HK-2 (cell line): ENCODE measurements at regions not wholly inside any gene's neighbourhood (a gene's known extent, or its start where the extent isn't known, plus 50 kb on each side); places are given as distances from the start of the nearest gene placed in this dataset.
"Not testable (repeated sequence)": the region's sequence is repeated elsewhere in the genome, so short reads cannot be mapped to it uniquely, and the experiment has no call there.

Experiments
- DNase-seq: peaks from one replicate; pipeline ENCODE4 v3.0.0-alpha.2; 2018; ENCODE audit not compliant: unreplicated experiment

DNA sequence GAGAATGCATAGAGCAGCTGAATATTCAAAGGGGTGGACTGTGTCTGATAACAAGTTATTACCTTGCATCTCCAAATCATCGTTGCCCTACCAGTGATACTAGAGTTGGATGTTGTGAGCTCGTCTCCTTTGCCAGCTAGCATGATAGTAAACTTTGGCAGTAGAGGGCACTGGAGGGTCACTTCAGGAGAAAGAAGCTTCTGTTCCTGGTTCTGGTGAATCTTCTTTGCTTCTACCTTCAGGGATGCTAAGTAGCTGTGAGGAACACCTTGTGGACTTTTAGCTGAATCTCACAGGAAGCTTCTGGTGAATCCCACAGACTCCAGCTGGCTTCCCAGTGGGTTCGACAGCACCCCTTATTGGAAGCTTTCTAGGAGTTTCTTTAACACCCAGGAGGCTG is 626.6 kb upstream of the SGCD start:
- no peak for DNase-seq

DNA sequence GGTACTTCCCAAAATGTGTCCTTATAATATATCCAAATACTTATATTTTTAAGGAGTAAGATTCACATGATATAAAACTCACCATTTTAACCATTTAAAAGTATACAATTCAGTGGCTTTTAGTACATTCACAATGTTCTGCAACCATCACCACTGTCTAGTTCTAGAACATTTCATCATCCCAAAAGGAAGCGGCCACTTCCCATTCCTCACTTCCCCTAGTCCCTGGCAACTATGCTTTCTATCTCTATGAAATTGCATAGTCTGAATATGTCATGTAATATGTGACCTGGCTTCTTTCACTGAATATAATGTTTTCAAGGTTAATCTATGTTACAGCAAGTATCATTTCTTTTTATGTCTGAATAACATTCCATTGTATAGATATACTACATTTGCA is 615.1 kb upstream of the SGCD start:
- no peak for DNase-seq

DNA sequence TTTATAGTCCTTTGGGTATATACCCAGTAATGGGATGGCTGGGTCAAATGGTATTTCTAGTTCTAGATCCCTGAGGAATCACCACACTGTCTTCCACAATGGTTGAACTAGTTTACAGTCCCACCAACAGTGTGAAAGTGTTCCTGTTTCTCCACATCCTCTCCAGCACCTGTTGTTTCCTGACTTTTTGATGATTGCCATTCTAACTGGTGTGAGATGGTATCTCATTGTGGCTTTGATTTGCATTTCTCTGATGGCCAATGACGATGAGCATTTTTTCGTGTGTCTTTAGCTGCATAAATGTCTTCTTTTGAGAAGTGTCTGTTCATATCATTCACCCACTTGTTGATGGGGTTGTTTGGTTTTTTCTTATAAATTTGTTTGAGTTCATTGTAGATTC is 612.5 kb upstream of the SGCD start:
- DNase-seq: not testable (repeated sequence)

DNA sequence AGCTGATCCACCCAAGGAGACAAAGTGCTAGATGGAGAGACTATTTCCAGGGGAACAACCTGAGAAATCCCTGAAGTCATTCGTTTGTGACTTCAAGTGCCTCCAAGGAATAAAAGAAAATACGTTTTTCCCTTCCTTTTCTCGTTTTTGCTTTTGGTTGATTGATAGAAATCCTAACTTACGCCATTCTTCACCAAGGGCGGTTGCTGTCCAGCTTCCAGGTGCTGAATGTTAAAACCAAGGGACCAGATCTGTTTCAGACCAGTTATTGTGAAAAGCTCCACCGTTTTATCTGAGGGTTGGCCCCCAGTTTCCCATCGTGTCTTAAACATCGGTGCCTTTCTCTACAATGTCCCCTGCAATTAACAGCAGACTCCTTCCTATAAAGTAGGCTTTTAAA is 600.7 kb upstream of the SGCD start:
- no peak for DNase-seq

DNA sequence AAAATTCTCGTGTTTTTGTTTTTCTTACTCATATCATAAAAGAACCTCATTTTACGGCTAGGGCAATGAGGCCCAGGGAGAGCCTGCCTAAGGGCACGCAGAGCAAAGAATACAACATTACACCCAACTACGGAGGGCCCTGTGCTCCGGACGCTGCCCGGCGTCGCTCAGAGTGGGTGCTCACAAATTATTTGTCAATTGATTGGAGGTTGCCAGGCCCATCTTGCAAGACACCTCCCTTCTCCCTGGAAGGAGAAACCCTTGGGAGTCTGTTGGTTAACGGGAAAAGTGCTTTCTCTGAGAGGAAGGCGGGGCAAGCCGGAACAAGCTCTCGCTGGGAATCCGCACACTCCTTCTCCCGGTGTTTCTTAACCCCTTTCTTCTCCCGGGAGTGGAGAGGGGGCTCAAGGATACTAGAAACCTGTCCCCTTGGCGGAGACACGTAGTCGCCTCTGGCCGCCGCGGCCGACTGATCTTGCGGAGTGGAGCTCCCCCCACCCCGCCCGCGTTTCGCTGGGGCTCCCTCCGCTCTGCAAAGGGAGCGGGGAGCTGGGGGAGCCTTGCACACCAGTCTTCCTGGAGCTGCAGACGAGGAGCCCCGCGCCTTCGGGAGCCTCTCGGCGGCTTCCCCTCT is 599.3 kb upstream of the SGCD start:
- no peak for DNase-seq

DNA sequence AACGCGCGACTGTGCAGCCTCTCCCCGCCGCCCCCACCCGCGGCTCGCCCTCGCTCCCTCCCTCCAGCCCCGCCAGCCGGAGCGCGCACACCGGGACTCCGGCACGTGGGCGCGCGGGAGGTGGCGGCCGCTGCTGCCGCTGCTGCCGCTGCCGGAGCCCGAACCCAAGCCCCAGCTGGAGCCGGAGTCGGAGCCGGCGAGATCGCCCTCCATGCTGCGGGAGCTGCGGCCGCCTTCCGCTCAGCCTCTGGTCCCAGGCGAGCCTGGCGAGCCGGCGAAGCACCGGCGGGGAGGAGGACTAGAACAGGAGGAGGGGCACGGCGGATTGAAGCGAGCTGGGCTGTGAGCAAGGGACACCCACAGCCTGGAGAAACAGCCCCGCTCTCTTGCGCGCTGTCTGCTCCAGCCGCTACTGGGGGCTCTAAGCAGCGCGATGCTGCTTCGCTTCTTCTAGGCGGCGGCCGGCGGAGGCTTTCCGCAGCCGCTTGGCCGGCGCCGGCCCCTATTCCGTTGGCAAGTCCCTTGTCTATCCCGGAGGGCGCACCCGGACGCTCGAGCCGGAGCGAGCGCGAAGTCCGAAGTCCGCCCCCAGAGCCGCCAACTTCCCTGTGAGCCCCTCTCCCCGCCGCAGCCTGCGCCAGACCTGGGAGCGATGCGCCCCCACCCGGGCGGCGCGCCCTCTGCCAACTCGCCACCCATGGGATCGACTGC is 598.7 kb upstream of the SGCD start:
- DNase-seq: no peak

DNA sequence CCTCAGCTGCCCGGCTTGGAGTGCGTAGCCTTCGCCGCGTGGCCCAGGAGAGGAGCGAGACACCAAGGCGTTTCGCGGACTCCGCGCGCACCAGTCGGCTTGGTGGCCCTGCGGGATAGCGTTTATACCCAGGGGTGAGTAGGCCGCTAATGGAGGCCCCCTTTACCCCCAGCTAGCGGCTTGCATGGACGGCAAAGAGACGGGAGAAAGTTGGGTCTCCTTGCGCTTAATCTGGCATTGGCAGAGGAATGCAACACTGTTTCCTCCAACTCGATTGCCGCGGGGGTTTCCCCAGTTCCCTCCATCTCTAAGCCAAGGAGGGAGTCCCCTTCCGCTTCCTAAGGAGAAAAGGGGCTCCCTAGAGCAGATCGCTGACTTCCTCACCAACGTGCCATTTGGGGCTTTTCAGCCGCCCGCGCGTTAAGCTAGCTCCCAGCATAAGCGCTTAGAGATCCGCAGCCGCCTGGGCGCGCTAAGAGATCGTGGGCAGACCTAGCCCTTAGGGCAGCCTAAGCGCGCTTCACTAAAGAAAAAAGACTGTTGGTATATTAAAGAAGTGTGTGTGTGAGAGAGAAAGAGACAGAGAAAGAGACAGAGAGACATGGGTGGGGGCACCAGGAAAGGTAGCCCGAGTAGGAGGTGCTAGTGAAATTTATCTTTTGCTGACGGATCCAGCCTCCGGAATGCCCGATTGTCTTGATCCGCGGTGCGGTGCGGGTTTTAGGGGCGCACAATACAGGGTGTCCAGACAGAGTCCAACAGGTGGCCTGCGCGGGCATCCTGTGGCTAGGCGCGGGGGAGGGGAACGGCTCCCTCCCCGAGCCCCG is 597.9 kb upstream of the SGCD start:
- DNase-seq: no peak

DNA sequence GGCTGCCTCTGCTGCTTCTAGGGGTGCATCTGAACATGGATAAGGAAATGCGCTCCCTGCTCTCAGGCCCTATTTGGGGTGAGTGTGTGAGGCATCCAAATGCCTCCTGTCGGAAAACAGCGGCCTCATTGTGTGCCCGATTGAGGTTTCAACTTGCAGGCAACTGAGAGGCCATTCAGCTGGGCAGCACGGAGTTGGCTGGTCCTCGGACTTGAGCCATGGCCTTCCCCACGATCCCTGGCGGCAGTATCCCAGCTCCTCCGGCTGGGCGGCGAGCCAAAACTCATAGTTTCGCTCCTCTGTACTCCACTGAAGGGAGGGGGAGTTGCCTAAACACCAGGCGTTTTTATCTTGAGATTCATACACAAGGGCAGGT is 597.3 kb upstream of the SGCD start:
- DNase-seq: no peak

DNA sequence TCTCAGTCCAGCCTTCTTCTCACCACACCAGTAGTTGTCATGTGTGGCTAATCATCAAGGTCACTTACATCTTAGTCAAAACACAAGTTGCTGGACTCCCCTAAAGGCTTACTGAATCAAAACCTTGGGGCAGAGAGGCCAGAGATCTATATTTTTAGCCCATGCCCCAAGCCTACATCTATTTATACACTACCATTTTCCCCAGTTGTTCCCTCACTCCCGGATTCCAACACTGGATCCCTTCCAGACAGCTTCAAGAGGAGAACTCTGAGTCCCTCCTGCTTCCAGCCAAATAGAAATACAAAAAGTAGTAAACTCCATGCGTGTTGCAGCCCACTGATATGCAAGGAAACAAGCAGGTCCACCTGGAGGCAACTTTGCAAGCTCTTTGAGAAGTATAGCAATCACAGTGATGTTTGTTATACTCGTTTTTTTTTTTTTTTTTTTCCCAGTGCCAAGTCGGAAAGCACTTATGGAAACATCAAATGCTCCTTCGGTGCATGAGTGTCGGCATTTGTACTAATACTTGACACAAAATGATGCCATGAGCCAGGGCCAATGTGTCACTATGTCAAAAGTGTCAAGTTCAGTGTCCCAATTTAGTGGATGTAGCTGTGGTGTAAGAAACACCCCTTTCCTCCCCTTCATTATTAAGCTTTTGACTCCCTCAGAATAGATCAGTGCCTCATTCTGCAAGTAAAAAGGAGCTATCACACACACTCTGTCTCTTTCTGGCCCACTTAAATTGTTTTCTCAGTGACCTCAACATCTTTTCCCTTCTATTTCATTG is 594.2 kb upstream of the SGCD start:
- no peak for DNase-seq

DNA sequence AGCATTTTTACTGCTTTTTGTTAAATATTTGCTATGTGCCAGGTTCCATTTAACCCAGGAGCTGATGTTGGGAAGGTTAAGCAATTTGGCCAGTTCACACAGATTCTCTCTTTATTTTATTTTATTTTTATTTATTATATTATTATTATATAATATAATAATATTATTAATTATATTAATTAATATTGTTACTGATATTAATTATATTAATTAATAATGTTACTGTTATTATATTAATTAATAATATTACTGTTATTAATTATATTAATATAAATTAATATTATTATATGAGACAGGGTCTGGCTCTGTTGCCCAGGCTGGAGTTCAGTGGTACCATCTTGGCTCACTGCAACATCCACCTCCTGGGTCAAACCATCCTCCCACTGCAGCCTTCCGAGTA is 593.0 kb upstream of the SGCD start:
- no peak for DNase-seq

DNA sequence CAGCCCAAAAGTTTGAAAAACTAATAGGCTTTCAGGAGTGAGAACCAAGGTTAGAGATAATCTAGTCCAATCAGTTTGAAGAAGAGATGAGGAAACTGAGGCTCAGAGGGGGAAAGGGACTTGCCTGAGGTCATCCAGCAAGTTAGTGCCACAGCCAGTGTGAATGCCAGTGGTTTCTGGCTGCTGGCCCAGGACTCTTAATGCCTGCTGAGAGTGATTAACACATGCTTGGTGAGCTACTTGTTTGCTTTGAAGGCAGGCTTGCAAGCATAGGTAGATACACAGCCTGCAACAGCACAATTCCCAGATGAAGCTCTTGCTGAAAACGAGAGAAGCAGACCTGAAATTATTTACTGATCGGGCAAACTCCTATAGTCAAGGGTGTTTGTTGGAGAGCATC is 591.6 kb upstream of the SGCD start:
- DNase-seq: no peak

DNA sequence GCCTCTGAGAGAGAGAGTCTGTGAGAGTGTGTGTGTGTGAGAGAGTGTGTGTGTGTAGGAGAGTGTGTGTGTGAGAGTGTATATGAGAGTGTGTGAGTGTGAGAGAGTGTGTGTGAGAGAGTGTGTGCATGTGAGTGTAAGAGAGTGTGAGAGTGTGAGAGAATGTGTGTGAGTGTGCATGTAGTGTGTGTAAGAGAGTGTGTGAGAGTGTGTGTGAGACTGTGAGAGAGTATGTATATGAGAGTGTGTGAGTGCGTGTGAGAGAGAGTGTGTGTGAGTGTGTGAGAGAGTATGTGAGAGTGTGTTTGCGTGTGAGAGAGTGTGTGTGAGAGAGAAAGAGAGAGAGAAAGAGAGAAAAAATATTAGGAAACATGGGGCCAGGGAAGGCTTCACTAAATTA is 588.3 kb upstream of the SGCD start:
- no peak for DNase-seq

DNA sequence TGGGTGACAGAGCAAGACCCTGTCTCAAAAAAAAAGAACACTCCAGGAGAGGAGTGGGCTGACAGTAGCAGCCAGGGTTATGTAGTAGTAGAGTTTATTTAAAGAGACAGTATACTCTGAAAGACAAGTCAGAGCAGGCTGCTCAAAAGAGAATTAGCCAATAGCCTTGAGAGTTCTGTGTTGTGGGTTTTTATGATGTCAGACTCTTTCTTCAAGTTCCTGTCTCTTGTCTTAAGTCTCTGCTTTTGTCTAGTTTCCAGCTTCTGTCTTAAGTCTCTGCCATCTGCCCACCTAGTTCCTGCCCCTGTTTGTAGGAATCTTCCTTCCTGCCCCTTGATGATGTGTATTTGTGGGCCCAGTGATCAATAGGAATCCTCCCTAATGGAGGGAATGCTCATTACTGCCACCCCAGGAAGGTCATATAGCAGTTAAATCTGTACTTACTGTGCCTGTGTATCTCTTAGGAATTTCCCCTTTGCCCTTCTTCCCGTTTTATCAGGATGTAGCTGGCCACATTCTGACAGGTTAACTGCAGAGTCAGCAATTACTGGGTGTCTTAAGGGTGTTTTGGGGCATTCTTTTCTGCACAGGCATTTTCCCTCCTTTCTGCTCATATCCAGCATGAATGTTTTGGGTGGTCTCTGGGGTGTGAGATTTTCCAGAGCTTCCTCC is 580.5 kb upstream of the SGCD start:
- DNase-seq: no peak

DNA sequence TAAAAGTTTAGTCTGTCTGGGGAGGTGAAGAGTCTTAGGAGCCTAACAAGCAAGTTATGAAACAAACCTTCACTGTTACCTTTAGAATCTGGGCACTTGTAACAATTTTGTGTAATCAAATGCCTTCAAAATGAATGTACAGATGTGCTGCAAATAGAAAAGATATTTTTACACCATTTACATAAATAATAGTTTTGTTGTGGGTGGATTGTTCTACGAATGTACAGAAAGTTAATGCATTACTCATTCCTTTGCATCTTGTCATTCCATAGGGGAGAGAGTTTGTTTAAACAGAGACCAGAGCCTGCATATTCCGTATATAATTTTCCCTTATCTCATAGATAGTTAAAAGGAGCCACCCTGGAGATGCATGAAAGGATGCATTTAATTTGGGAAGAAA is 576.9 kb upstream of the SGCD start:
- DNase-seq: no peak

DNA sequence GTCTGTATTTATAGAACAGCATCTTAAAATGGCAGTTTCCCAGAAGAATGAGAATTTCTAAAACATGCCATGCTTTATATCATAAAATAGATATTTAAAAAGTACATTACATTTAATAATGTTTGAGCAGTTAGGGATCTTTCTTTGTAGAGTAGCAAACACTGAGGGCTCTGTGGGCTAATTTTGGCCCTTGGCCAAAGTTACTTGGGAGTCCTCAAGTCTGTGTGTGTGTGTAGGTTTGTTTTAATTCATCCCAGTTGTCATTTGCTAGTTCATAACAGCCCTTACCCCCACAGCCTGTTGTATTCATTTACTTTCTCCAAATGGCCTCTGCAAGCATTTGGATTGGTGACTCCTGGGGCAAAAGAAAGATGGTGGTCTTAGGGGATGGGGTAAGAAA is 576.4 kb upstream of the SGCD start:
- no peak for DNase-seq

DNA sequence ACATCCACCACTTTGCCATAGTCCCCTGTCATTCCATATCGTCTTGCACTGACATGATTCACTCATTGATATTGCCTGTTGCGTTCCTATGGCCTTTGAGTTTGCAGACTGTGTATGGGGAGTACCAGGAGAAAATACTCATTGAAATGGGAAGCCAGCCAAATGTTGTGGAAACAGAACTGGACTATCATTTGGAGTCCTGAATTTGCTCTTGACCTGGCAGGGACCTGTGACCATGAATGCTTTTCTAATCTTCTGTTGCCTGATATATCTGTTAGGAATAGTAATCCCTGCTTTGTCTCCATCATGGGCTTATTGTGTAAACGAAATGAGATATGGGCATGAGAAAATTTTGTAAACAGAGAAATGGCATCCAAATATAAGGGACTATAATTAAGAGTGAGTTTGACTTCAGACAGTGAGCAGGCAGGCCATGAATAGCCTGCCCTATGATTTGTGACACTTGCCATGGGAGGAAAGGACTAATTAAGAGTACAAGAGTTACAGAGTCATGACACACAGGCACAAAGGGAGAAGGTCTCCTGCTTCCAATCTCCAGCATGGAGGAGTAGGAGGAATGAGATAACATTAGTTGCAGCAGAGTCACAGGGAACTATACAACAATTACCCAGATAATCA is 572.9 kb upstream of the SGCD start:
- no peak for DNase-seq

DNA sequence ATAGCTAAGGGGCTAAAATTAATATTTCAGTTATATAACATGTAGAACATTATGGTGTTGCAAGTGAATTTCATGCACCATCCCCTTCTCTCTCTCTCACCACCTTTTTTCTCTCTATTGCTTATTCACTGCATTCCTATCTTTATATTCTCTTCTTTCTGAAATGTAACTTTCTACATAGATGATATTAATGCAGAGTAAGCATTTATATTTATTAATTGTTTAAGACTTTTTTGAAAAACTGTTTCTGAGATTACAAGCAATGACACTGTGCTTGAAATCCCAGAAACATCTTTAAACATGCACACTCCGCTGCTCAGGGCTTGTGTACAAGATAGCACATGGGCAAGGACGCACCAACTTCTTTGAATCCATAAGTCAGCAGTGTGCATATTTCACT is 567.7 kb upstream of the SGCD start:
- no peak for DNase-seq

DNA sequence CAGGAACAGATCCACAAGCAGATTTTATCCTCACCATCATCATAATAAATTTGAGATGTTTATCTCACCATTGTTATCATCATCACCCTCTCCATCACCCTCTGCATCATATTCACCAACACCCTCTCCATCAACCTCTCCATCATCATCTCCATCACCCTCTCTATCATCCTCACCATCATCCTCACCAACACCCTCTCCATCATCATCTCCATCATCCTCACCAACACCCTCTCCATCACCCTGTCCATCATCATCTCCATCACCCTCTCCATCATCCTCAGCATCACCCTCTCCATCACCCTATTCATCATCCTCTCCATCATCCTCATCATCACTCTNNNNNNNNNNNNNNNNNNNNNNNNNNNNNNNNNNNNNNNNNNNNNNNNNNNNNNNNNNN is 567.0 kb upstream of the SGCD start:
- DNase-seq: no peak

DNA sequence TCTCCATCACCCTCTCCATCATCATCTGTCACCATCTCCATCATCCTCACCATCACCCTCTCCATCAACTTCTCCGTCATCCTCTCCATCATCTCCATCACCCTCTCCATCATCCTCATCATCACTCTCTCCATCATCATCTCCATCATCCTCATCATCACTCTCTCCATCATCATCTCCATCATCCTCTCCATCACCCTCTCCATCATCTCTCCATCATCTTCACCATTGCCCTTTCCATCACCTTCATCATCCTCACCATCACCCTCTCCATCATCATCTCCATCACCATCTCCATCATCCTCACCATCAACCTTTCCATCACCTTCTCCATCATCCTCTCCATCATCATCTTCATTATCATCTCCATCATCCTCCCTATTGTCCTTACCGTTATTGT is 565.5 kb upstream of the SGCD start:
- DNase-seq: no peak

DNA sequence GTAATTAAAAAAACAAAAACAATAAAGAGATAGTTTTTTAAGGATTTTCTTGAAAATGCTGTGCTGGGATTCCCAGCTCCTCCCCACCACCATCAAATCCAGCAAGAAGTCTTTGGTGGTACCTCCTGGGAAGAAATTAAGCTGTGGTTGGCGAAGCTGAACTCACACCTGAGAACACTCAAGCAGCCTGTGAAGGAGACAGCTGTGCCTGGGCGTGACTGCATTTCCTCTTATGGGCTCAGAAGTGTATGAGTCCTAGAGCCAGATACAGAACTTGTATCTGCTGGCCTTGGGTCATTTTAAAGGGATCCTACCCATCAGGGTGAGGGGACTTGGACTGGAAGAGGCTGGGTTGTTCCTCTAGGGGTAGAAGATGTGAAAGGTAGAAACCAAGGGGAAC is 561.2 kb upstream of the SGCD start:
- no peak for DNase-seq

DNA sequence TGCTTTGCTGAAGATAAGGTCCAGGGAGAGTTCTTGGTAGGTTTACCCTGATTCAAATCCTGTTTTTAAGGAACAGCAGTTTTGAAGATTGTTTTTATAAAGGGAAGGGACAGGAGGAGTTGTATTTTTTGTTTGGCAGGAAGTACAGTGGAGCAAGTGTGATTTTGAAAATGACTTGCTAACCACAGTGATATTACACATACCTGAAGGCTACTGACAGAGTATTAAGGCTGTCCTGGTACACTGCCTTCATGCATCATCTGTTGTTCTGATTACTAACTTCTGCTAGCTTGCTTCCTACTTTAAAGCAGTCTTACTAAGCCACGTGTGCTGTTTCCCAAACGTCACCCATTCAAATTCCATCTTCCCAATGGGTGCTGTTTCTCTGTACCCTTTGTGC is 559.5 kb upstream of the SGCD start:
- DNase-seq: no peak
